ENCODE measurements at regions not wholly inside any gene's neighbourhood (a gene's known extent, or its start where the extent isn't known, plus 50 kb on each side); places are given as distances from the start of the nearest gene placed in this dataset.

DNA sequence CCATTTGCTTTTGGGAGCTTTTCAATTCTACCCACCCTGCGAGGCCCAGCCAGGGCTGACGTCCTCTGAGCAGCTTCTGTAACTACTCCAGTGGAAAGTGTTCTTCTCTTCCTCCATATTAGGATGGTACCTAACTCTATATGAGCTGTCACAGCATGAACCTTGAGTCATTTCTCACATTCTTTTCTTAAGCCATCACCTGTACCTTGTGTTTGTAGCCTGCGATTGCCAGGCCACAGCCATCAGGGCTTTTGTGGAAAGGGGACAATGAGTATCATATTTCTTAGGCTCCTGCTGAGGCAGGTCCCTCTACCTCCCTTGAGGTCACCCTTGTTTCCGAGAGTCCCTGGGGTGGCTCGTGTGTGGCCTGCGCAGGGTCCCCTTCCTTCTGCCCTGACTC lies 144.5 kb upstream of the DLX2 start:
- TF ChIP-seq POLR2AphosphoS5 (IDR thresholded peaks at IDR 0.05) = no peak
- no peak for TF ChIP-seq POLR2A (IDR thresholded peaks at IDR 0.05; ENCODE audit: low read depth)
- TF ChIP-seq, protein P1, sequence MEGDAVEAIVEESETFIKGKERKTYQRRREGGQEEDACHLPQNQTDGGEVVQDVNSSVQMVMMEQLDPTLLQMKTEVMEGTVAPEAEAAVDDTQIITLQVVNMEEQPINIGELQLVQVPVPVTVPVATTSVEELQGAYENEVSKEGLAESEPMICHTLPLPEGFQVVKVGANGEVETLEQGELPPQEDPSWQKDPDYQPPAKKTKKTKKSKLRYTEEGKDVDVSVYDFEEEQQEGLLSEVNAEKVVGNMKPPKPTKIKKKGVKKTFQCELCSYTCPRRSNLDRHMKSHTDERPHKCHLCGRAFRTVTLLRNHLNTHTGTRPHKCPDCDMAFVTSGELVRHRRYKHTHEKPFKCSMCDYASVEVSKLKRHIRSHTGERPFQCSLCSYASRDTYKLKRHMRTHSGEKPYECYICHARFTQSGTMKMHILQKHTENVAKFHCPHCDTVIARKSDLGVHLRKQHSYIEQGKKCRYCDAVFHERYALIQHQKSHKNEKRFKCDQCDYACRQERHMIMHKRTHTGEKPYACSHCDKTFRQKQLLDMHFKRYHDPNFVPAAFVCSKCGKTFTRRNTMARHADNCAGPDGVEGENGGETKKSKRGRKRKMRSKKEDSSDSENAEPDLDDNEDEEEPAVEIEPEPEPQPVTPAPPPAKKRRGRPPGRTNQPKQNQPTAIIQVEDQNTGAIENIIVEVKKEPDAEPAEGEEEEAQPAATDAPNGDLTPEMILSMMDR (IDR thresholded peaks at IDR 0.05) = no peak
- TF ChIP-seq EP300 (IDR thresholded peaks at IDR 0.05) = no peak
